H1 (cell line): ENCODE measurements at regions not wholly inside any gene's neighbourhood (a gene's known extent, or its start where the extent isn't known, plus 50 kb on each side); places are given as distances from the start of the nearest gene placed in this dataset.

Source experiments
- CTCF ChIA-PET: fragments of 300-600 bp; sonication (Branson Sonifier 250); formaldehyde crosslinking; loops from one replicate; lab custom pipeline; 2021; ENCODE audit not compliant: partially characterized antibody; lab: Charles Lee
- POLR2A ChIA-PET: fragments of 300-600 bp; sonication (Branson Sonifier 250); formaldehyde crosslinking; loops from one replicate; lab custom pipeline; 2021; ENCODE audit warnings: inconsistent platforms; ENCODE audit not compliant: partially characterized antibody; lab: Charles Lee
- DNase-seq, 2 experiments: peaks; one replicate each; pipeline versions ENCODE4 v3.0.0 to v3.0.0-alpha.2; 2010 to 2022; ENCODE audit warnings: low spot score in 2 of 2, low read depth in 1 of 2, mixed read lengths in 1 of 2
- FAIRE-seq: peaks from 2 replicates; lab custom pipeline; 2011; peaks lifted over from hg19 to GRCh38; lab: Jason Lieb, UNC
- H2AFZ ChIP-seq: 2 replicates; pipeline ENCODE4 v1.8.1; 2012; ENCODE audit warnings: low read length, inconsistent platforms
- H2AK5ac ChIP-seq: 2 replicates; pipeline ENCODE4 v1.6.1; 2013; ENCODE audit warnings: low read depth, low read length
- H2BK120ac ChIP-seq: replicated peaks from 2 replicates; pipeline ENCODE3; 2013; ENCODE audit warnings: low read depth, low read length, inconsistent platforms
- H2BK12ac ChIP-seq: 2 replicates; pipeline ENCODE4 v1.6.1; 2013; ENCODE audit warnings: low read depth, low read length
- H2BK15ac ChIP-seq: 2 replicates; pipeline ENCODE4 v1.6.1; 2013; ENCODE audit warnings: low read length
- H2BK20ac ChIP-seq: 2 replicates; pipeline ENCODE4 v1.6.1; 2013; ENCODE audit warnings: low read length
- H2BK5ac ChIP-seq: 2 replicates; pipeline ENCODE4 v1.6.1; 2013; ENCODE audit warnings: low read depth, low read length
- H3K14ac ChIP-seq: 2 replicates; pipeline ENCODE4 v1.6.1; 2013; ENCODE audit warnings: inconsistent platforms; ENCODE audit not compliant: insufficient read length
- H3K18ac ChIP-seq: 2 replicates; pipeline ENCODE4 v1.6.1; 2013; ENCODE audit warnings: low read length; ENCODE audit errors: extremely low read depth
- H3K23ac ChIP-seq: 2 replicates; pipeline ENCODE4 v1.6.1; 2013; ENCODE audit warnings: inconsistent platforms; ENCODE audit not compliant: insufficient read length
- H3K23me2 ChIP-seq: 2 replicates; pipeline ENCODE4 v1.6.1; 2013; ENCODE audit warnings: low read depth, low read length
- H3K27ac ChIP-seq: 2 replicates; pipeline ENCODE4 v1.6.1; 2011; ENCODE audit warnings: low read depth, low read length, inconsistent platforms
- H3K27me3 ChIP-seq, 4 experiments: replicated peaks in 1 of 4; 1 replicate in 1 of 4; 2 replicates in 3 of 4; pipeline versions ENCODE4 v1.6.1 to v1.8.1; 2011 to 2013; ENCODE audit warnings: low read length in 3 of 4, mild to moderate bottlenecking in 3 of 4, inconsistent platforms in 2 of 4, mixed read lengths in 2 of 4, moderate library complexity in 1 of 4; ENCODE audit not compliant: control insufficient read depth in 3 of 4, insufficient read depth in 3 of 4; ENCODE audit errors: extremely low read depth in 1 of 4
- H3K36me3 ChIP-seq, 4 experiments: 2 replicates each; pipeline versions ENCODE4 v1.6.1 to v1.8.1; 2011 to 2013; ENCODE audit warnings: mild to moderate bottlenecking in 4 of 4, low read length in 3 of 4, moderate library complexity in 2 of 4, control low read depth in 1 of 4, inconsistent platforms in 1 of 4; ENCODE audit not compliant: insufficient read depth in 4 of 4, control insufficient read depth in 2 of 4
- H3K4ac ChIP-seq: replicated peaks from 2 replicates; pipeline ENCODE3; 2013; ENCODE audit warnings: low read length, low read depth, mixed read lengths, inconsistent platforms; ENCODE audit not compliant: insufficient read length
- H3K4me1 ChIP-seq, 4 experiments: replicated peaks in 1 of 4; 1 replicate in 1 of 4; 2 replicates in 3 of 4; pipeline versions ENCODE4 v1.6.1 to v1.8.1; 2011 to 2013; ENCODE audit warnings: low read length in 3 of 4, inconsistent platforms in 2 of 4, mixed read lengths in 1 of 4; ENCODE audit not compliant: insufficient read depth in 4 of 4, control insufficient read depth in 3 of 4
- H3K4me2 ChIP-seq, 2 experiments: 2 replicates each; pipeline versions ENCODE4 v1.6.1 to v1.8.1; 2011 to 2013; ENCODE audit warnings: low read depth in 2 of 2, low read length in 2 of 2, control low read depth in 1 of 2, inconsistent platforms in 1 of 2, mild to moderate bottlenecking in 1 of 2; ENCODE audit not compliant: insufficient read depth in 1 of 2
- H3K4me3 ChIP-seq, 4 experiments: fragments of 200-600, 300-600 bp in 1 of 4; sonication (generic), shearing (Covaris generic), sonication (Bioruptor Twin) in 1 of 4; 2 replicates each; pipeline versions ENCODE4 v1.5.1 to v1.8.1; 2011 to 2016; ENCODE audit warnings: low read length in 4 of 4, low read depth in 3 of 4, control low read depth in 2 of 4, inconsistent platforms in 2 of 4, mild to moderate bottlenecking in 2 of 4, mixed read lengths in 1 of 4, moderate library complexity in 1 of 4; ENCODE audit not compliant: insufficient read depth in 2 of 4; ENCODE audit errors: extremely low read depth in 1 of 4
- H3K56ac ChIP-seq: replicated peaks from 2 replicates; pipeline ENCODE3; 2013; ENCODE audit warnings: low read depth, mild to moderate bottlenecking, mixed read lengths, low read length, inconsistent platforms; ENCODE audit not compliant: insufficient read length
- H3K79me1 ChIP-seq: 2 replicates; pipeline ENCODE4 v1.6.1; 2013; ENCODE audit warnings: low read depth, low read length, control low read depth
- H3K79me2 ChIP-seq, 2 experiments: 2 replicates each; pipeline versions ENCODE4 v1.6.1 to v1.8.1; 2012 to 2013; ENCODE audit warnings: low read length in 2 of 2, mild to moderate bottlenecking in 2 of 2, inconsistent platforms in 1 of 2; ENCODE audit not compliant: insufficient read depth in 2 of 2, control insufficient read depth in 1 of 2
- H3K9ac ChIP-seq, 4 experiments: replicated peaks in 1 of 4; 1 replicate in 1 of 4; 2 replicates in 3 of 4; pipeline versions ENCODE4 v1.6.1 to v1.8.1; 2011 to 2013; ENCODE audit warnings: low read depth in 3 of 4, low read length in 3 of 4, control low read depth in 2 of 4, mild to moderate bottlenecking in 2 of 4, moderate library complexity in 2 of 4, inconsistent platforms in 1 of 4; ENCODE audit errors: extremely low read depth in 1 of 4
- H3K9me3 ChIP-seq, 2 experiments: 2 replicates each; pipeline versions ENCODE4 v1.6.1 to v1.8.1; 2012 to 2013; ENCODE audit warnings: mild to moderate bottlenecking in 2 of 2, moderate library complexity in 2 of 2, control low read depth in 1 of 2, inconsistent platforms in 1 of 2, low read depth in 1 of 2, low read length in 1 of 2, mixed read lengths in 1 of 2; ENCODE audit not compliant: insufficient read depth in 2 of 2
- H4K20me1 ChIP-seq, 2 experiments: replicated peaks in 1 of 2; 2 replicates each; pipeline versions ENCODE3 to v1.8.1; 2011 to 2013; ENCODE audit warnings: inconsistent platforms in 2 of 2, low read length in 2 of 2, mild to moderate bottlenecking in 1 of 2; ENCODE audit not compliant: insufficient read depth in 2 of 2, control insufficient read depth in 1 of 2
- H4K5ac ChIP-seq: 2 replicates; pipeline ENCODE4 v1.6.1; 2013; ENCODE audit warnings: low read length, low read depth, mixed read lengths, inconsistent platforms; ENCODE audit not compliant: insufficient read length
- H4K8ac ChIP-seq: 2 replicates; pipeline ENCODE4 v1.8.0; 2013; ENCODE audit warnings: mild to moderate bottlenecking, moderate library complexity, low read length, inconsistent platforms; ENCODE audit not compliant: insufficient read depth; ENCODE audit errors: extremely low read depth
- H4K91ac ChIP-seq: replicated peaks from 2 replicates; pipeline ENCODE3; 2013; ENCODE audit warnings: low read length, mixed read lengths, inconsistent platforms; ENCODE audit not compliant: insufficient read length
- CHD1 ChIP-seq: IDR thresholded peaks from 2 replicates; pipeline ENCODE4 v1.6.1; 2012; ENCODE audit warnings: low read depth, low read length, improper control_type of control experiment
- HDAC6 ChIP-seq: IDR thresholded peaks from one replicate; pipeline ENCODE4 v1.7.1; 2012; ENCODE audit warnings: low read depth, mild to moderate bottlenecking, inconsistent platforms, low read length, moderate library complexity
- POU5F1 ChIP-seq: IDR thresholded peaks from 2 replicates; pipeline ENCODE4 v1.6.1; 2011; ENCODE audit warnings: low read depth, mild to moderate bottlenecking, low read length, moderate library complexity
- RXRA ChIP-seq: IDR thresholded peaks from 2 replicates; pipeline ENCODE4 v1.6.1; 2011; ENCODE audit warnings: low read depth, mild to moderate bottlenecking, low read length, moderate library complexity; ENCODE audit not compliant: insufficient read depth
- TEAD4 ChIP-seq: IDR thresholded peaks from 2 replicates; pipeline ENCODE4 v1.6.1; 2012; ENCODE audit warnings: low read depth, low read length, inconsistent platforms, mixed read lengths
- WGBS, 2 experiments: shearing (Covaris generic) in 1 of 2; methylation state at CpG; one replicate each; pipeline versions ENCODE4 v1.1.6 to v1.1.7; 2013 to 2015; ENCODE audit warnings: low lambda C conversion rate in 2 of 2, mixed read lengths in 2 of 2, inconsistent platforms in 1 of 2, low coverage in 1 of 2, missing lambda C conversion rate in 1 of 2; ENCODE audit not compliant: insufficient replicate concordance in 2 of 2, insufficient coverage in 1 of 2, insufficient read length in 1 of 2; ENCODE audit errors: extremely low coverage in 1 of 2, missing lambda C conversion rate in 1 of 2; 5-methylcytosine and 5-hydroxymethylcytosine counted together

DNA sequence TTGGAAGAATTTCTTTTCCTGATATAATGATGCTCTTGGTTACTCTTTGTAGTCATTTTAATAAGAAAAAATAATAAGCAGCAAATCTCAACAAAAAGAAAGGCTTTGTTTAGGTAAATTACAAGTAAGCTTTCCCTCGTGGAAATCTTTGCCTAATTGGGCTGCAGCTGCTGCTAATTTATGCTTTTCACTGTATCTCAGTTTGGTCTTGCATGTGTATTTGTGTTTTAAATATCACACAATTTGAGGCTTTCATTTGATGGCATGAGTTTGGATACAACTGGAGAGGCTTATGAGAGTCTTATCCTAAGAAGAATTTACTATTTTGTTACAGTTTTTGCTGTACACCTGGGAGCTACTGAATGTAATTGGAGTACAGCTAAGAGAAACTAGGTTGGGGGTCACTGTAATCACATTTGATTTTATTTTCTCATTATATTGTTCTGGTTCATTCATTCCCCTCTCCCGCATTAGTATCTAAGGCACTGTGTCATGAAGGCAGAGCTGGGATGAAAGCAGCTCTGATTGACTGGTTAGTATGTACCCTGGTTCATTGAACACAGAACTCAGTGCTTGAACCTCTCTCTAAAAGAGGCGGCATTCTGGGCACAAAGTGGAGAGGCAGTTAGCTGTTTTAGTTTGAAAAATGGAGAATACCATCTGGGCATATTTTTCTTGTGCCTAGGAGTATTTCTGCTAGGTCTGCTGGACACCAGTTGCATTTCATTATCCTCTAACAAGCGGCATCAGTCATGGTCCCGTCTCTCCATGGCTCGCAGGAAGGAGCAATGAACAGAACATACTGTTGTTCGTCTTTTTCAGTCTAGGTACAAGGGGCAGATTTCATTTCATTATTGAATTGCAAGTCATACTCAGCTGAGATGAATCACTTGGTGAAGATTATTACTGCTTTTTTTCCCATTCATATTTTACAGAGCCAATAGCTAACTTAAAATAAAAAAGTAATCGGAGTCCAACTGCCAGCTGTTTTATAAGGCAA, 118.0 kb upstream of the TMEM260 start:
- Histone ChIP-seq H4K5ac (no peak overlapping the region), H3K9ac (peak overlapping the region in 1 of 4 experiments; percentile 8; a peak in 1 of 7 replicates), H2AK5ac (no peak overlapping the region), H2BK20ac (no peak overlapping the region), H2BK5ac (no peak overlapping the region), H3K36me3 (no peaks in the 10 kb centered on the region), H3K79me2 (no peaks in the 10 kb centered on the region), H3K14ac (no peak overlapping the region), H4K91ac (no peak overlapping the region), H3K4me3 (no peak overlapping the region), H2AFZ (no peak overlapping the region), H3K23ac (no peak overlapping the region), H3K27ac (no peak overlapping the region), H3K18ac (no peak overlapping the region), H3K79me1 (no peaks in the 10 kb centered on the region), H4K8ac (no peak overlapping the region), H2BK12ac (no peak overlapping the region), H3K23me2 (no peaks in the 10 kb centered on the region), H4K20me1 (no peaks in the 10 kb centered on the region), H3K4ac (no peak overlapping the region), H3K27me3 (no peaks in the 10 kb centered on the region), H3K9me3 (no peaks in the 10 kb centered on the region), H3K4me1 (no peaks in the 10 kb centered on the region), H3K4me2 (no peak overlapping the region), H2BK15ac (no peak overlapping the region), H3K56ac (no peak overlapping the region), H2BK120ac (no peak overlapping the region)
- POLR2A ChIA-PET = no interaction called here
- 87% methylated on average over 8 of the region's 8 CpGs; no CpG with 5 or more reads in 1 of the 2 experiments for WGBS, 2 experiments
- no peak for TF ChIP-seq TEAD4
- TF ChIP-seq HDAC6 = no peak
- TF ChIP-seq POU5F1 = no peak
- TF ChIP-seq RXRA = no peak
- TF ChIP-seq CHD1 = no peak
- DNase-seq = no peak
- peak; percentile 32 for FAIRE-seq
- CTCF ChIA-PET = interaction anchor here (1.0 to 2.3 kb wide), 9 partner anchors 10 to 721 kb away, joined by 3 to 8 read pairs (median 3); no protein-coding TSS in a partner anchor
